IgD-negative memory B cell (primary cell): ENCODE measurements at regions not wholly inside any gene's neighbourhood (a gene's known extent, or its start where the extent isn't known, plus 50 kb on each side); places are given as distances from the start of the nearest gene placed in this dataset.

Experiments used
- H3K27ac Mint-ChIP-seq, 3 donors: one replicate each; pipeline ENCODE4 v1.8.0; 2020 to 2022; ENCODE audit warnings: mild to moderate bottlenecking in 3 of 3, mixed read lengths in 3 of 3, moderate library complexity in 1 of 3
- H3K27me3 Mint-ChIP-seq: one replicate; pipeline ENCODE4 v1.8.0; 2021; ENCODE audit warnings: mixed read lengths
- H3K36me3 Mint-ChIP-seq: one replicate; pipeline ENCODE4 v1.8.0; 2020; ENCODE audit warnings: mild to moderate bottlenecking, mixed read lengths
- H3K4me1 Mint-ChIP-seq, 3 donors: one replicate each; pipeline ENCODE4 v1.8.0; 2020 to 2022; ENCODE audit warnings: mixed read lengths in 3 of 3, mild to moderate bottlenecking in 1 of 3
- H3K4me3 Mint-ChIP-seq, 4 donors: one replicate each; pipeline ENCODE4 v1.8.0; 2020 to 2022; ENCODE audit warnings: mild to moderate bottlenecking in 4 of 4, mixed read lengths in 4 of 4, moderate library complexity in 3 of 4
- H3K9me3 Mint-ChIP-seq, 3 donors: one replicate each; pipeline ENCODE4 v1.8.0; 2020 to 2021; ENCODE audit warnings: mixed read lengths in 3 of 3, mild to moderate bottlenecking in 1 of 3

GRCh38 chr2:129747500-129748125 lies 231.9 kb upstream of the RAB6C start:
- Mint-ChIP-seq H3K9me3 (peaks cover 0 to 10% (median 4%) of the 10 kb centered on the region in 3 donors), H3K36me3 (no peaks in the 10 kb centered on the region), H3K4me1 (peaks cover 0 to 2% (median 0%) of the 10 kb centered on the region in 3 donors), H3K27ac (no peak overlapping the region), H3K4me3 (no peak overlapping the region), H3K27me3 (no peaks in the 10 kb centered on the region)

DNA sequence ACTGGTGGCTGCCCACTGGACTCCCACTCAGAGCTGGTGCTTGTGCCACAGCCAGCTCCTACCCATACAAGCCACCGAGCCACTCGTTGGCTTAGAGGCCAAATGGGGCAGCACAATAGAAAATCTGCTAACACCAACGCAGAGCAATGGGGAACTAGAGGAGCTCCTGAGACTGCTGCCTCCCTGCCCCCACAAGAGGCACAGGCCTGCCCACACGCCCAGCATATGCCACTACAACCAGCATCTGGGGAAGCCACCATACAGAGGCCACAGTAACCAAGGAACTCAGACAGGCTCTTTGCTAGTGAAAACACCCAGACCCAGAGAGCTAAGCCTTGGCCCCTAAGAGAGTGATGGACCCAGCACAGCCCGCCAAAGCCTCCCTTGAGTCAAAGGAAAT lies 231.2 kb upstream of the RAB6C start:
- H3K36me3 Mint-ChIP-seq = no peaks in the 10 kb centered on the region
- H3K4me3 Mint-ChIP-seq = no peak overlapping the region
- peaks cover 0 to 2% (median 0%) of the 10 kb centered on the region in 3 donors for H3K4me1 Mint-ChIP-seq
- peaks cover 0 to 10% (median 4%) of the 10 kb centered on the region in 3 donors for H3K9me3 Mint-ChIP-seq
- no peaks in the 10 kb centered on the region for H3K27me3 Mint-ChIP-seq
- no peak overlapping the region for H3K27ac Mint-ChIP-seq

- no peak overlapping the region for H3K27ac Mint-ChIP-seq
- H3K36me3 Mint-ChIP-seq = no peaks in the 10 kb centered on the region
- no peaks in the 10 kb centered on the region for H3K27me3 Mint-ChIP-seq
- H3K4me1 Mint-ChIP-seq = peaks cover 0 to 2% (median 0%) of the 10 kb centered on the region in 3 donors
- H3K4me3 Mint-ChIP-seq = no peak overlapping the region
- H3K9me3 Mint-ChIP-seq = peaks cover 0 to 10% (median 4%) of the 10 kb centered on the region in 3 donors
These were observed 230.8 kb upstream of the RAB6C start for GRCh38 chr2:129748653-129749052.

DNA sequence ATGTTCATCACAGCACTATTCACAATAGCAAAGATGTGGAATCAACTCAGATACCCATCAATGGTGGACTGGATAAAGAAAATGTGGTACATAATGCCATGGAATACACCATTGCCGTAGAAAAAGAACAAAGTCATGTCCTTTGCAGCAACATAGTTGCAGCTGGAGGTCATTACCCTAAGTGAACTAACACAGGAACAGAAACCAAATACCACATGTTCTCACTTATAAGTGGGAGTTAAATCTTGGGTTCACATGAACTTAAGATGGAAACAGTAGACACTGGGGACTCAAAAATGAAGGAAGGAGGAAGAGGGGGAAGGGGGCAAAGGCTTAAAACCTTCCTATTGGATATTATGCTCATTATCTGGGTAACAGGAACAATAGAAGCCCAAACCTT lies 228.1 kb upstream of the RAB6C start:
- H3K36me3 Mint-ChIP-seq = no peaks in the 10 kb centered on the region
- H3K4me3 Mint-ChIP-seq = no peak overlapping the region
- H3K9me3 Mint-ChIP-seq = peaks cover 0 to 10% (median 4%) of the 10 kb centered on the region in 3 donors
- no peaks in the 10 kb centered on the region for H3K27me3 Mint-ChIP-seq
- H3K4me1 Mint-ChIP-seq = peaks cover 0 to 2% (median 0%) of the 10 kb centered on the region in 3 donors
- H3K27ac Mint-ChIP-seq = no peak overlapping the region

- Mint-ChIP-seq H3K4me1 (peaks cover 0 to 2% (median 0%) of the 10 kb centered on the region in 3 donors), H3K9me3 (peaks cover 0 to 10% (median 4%) of the 10 kb centered on the region in 3 donors), H3K27me3 (no peaks in the 10 kb centered on the region), H3K4me3 (no peak overlapping the region), H3K27ac (no peak overlapping the region), H3K36me3 (no peaks in the 10 kb centered on the region)
These were observed 227.3 kb upstream of the RAB6C start for GRCh38 chr2:129752176-129752575.

GRCh38 chr2:129752686-129753085 lies 226.8 kb upstream of the RAB6C start:
- Mint-ChIP-seq H3K27ac (no peak overlapping the region), H3K4me3 (no peak overlapping the region), H3K4me1 (peaks cover 0 to 2% (median 0%) of the 10 kb centered on the region in 3 donors), H3K36me3 (no peaks in the 10 kb centered on the region), H3K9me3 (peaks cover 0 to 10% (median 4%) of the 10 kb centered on the region in 3 donors), H3K27me3 (peaks cover 2% of the 10 kb centered on the region)

GRCh38 chr2:129753261-129753660 lies 226.2 kb upstream of the RAB6C start:
- Mint-ChIP-seq H3K36me3 (no peaks in the 10 kb centered on the region), H3K27me3 (peaks cover 2% of the 10 kb centered on the region), H3K9me3 (peaks cover 0 to 10% (median 4%) of the 10 kb centered on the region in 3 donors), H3K27ac (no peak overlapping the region), H3K4me1 (peaks cover 0 to 4% (median 0%) of the 10 kb centered on the region in 3 donors), H3K4me3 (no peak overlapping the region)

GRCh38 chr2:129754421-129754820 lies 225.0 kb upstream of the RAB6C start:
- peaks cover 2% of the 10 kb centered on the region for H3K27me3 Mint-ChIP-seq
- H3K4me1 Mint-ChIP-seq = peaks cover 0 to 5% (median 0%) of the 10 kb centered on the region in 3 donors
- H3K4me3 Mint-ChIP-seq = no peak overlapping the region
- no peaks in the 10 kb centered on the region for H3K36me3 Mint-ChIP-seq
- peaks cover 0 to 10% (median 4%) of the 10 kb centered on the region in 3 donors for H3K9me3 Mint-ChIP-seq
- no peak overlapping the region for H3K27ac Mint-ChIP-seq

DNA sequence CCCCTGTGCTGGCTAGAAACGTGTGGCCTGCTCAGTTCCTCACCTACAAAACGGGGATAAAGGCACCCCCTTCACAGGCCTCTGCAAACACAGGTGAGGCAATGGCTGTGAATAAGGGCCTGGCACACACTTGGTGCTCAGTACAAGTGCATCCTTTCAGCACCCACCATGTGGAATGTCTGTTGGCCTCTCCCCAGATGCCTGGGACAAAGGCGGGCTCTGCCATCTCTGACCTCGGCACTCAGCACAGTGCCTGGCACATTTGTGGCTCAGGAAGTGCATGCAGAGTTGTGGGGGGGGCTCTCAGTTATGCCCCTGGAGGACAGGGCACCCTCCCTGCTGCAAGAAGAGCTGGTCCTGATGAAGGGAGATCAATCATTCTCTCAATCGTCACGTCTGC lies 224.6 kb upstream of the RAB6C start:
- H3K27me3 Mint-ChIP-seq = peaks cover 2% of the 10 kb centered on the region
- H3K4me1 Mint-ChIP-seq = peaks cover 0 to 5% (median 0%) of the 10 kb centered on the region in 3 donors
- no peak overlapping the region for H3K27ac Mint-ChIP-seq
- peaks cover 0 to 9% (median 4%) of the 10 kb centered on the region in 3 donors for H3K9me3 Mint-ChIP-seq
- H3K36me3 Mint-ChIP-seq = no peaks in the 10 kb centered on the region
- no peak overlapping the region for H3K4me3 Mint-ChIP-seq

- Mint-ChIP-seq H3K4me3 (no peak overlapping the region), H3K27ac (no peak overlapping the region), H3K9me3 (peaks cover 0 to 1% (median 0%) of the 10 kb centered on the region in 3 donors), H3K4me1 (peaks cover 0 to 5% (median 0%) of the 10 kb centered on the region in 3 donors), H3K36me3 (no peaks in the 10 kb centered on the region), H3K27me3 (peaks cover 2% of the 10 kb centered on the region)
These were observed 223.7 kb upstream of the RAB6C start for GRCh38 chr2:129755786-129756185.

- H3K27me3 Mint-ChIP-seq = peaks cover 2% of the 10 kb centered on the region
- peaks cover 0 to 5% (median 0%) of the 10 kb centered on the region in 3 donors for H3K4me1 Mint-ChIP-seq
- H3K4me3 Mint-ChIP-seq = no peak overlapping the region
- no peak overlapping the region for H3K27ac Mint-ChIP-seq
- no peaks in the 10 kb centered on the region for H3K36me3 Mint-ChIP-seq
- H3K9me3 Mint-ChIP-seq = no peaks in the 10 kb centered on the region
These were observed 223.2 kb upstream of the RAB6C start for GRCh38 chr2:129756276-129756675.

DNA sequence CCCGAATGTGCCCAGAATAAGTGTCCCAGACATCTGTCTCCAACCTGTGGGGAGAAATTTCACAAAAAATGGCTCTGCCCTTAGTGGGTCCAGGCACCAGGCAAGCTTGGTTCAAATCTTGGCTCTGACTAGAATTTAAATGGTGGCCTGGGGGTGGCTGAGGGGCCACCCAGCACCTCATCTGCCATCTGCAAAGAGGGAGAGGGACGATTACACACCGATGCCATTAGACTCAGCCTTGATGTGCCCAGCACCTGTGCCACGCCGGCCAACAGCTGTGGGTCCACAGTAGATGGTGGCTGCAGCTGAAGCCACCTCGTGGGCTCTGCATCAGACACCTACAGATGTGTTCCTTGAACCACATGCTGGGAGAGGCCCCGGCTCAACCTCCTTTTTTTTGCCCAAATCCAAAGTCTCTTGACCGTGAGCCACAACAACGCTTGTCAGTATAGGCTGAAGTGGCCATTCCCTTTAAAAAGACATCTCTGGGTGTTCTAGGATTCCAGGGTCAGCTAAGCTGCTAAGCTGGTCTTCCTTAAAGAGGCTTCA lies 222.0 kb upstream of the RAB6C start:
- H3K36me3 Mint-ChIP-seq = no peaks in the 10 kb centered on the region
- no peak overlapping the region for H3K4me3 Mint-ChIP-seq
- peaks cover 0 to 3% (median 0%) of the 10 kb centered on the region in 3 donors for H3K4me1 Mint-ChIP-seq
- H3K27ac Mint-ChIP-seq = no peak overlapping the region
- H3K9me3 Mint-ChIP-seq = no peaks in the 10 kb centered on the region
- H3K27me3 Mint-ChIP-seq = peaks cover 2% of the 10 kb centered on the region

- no peaks in the 10 kb centered on the region for H3K36me3 Mint-ChIP-seq
- H3K27me3 Mint-ChIP-seq = peaks cover 2% of the 10 kb centered on the region
- peaks cover 0 to 3% (median 0%) of the 10 kb centered on the region in 3 donors for H3K4me1 Mint-ChIP-seq
- H3K27ac Mint-ChIP-seq = no peak overlapping the region
- H3K9me3 Mint-ChIP-seq = no peaks in the 10 kb centered on the region
- no peak overlapping the region for H3K4me3 Mint-ChIP-seq
These were observed 221.3 kb upstream of the RAB6C start for GRCh38 chr2:129757915-129758783.

- peaks cover 0 to 3% (median 0%) of the 10 kb centered on the region in 3 donors for H3K4me1 Mint-ChIP-seq
- H3K4me3 Mint-ChIP-seq = no peak overlapping the region
- peaks cover 2% of the 10 kb centered on the region for H3K27me3 Mint-ChIP-seq
- no peaks in the 10 kb centered on the region for H3K9me3 Mint-ChIP-seq
- no peaks in the 10 kb centered on the region for H3K36me3 Mint-ChIP-seq
- no peak overlapping the region for H3K27ac Mint-ChIP-seq
These were observed 220.5 kb upstream of the RAB6C start for GRCh38 chr2:129758784-129759471.
